Stimulated activated CD8-positive, alpha-beta memory T cell treated with anti-CD3 and anti-CD28 coated beads, Interleukin-12 subunit alpha, Interleukin-12 subunit beta, amount 100 ng/mL, for 24 hours (primary cell): ENCODE measurements at regions not wholly inside any gene's neighbourhood (a gene's known extent, or its start where the extent isn't known, plus 50 kb on each side); places are given as distances from the start of the nearest gene placed in this dataset.

Source experiments
- DNase-seq: peaks from one replicate; pipeline ENCODE4 v3.0.0-alpha.2; 2020; ENCODE audit errors: extremely low read depth

GRCh38 chr4:151939670-151940069, 178.9 kb upstream of the GATB start:
- no peak for DNase-seq

- no peak for DNase-seq
Measured at GRCh38 chr4:151935411-151935810, 174.6 kb upstream of the GATB start.

GRCh38 chr4:151934766-151935165, 174.0 kb upstream of the GATB start:
- no peak for DNase-seq

GRCh38 chr4:151933122-151933827, 172.5 kb upstream of the GATB start:
- DNase-seq: no peak

GRCh38 chr4:151931563-151931962, 170.8 kb upstream of the GATB start:
- DNase-seq: no peak

- DNase-seq: no peak
Measured at GRCh38 chr4:151930372-151930771, 169.6 kb upstream of the GATB start.

- DNase-seq: no peak
Measured at GRCh38 chr4:151928112-151928511, 167.3 kb upstream of the GATB start.

- no peak for DNase-seq
Measured at GRCh38 chr4:151922811-151923210, 162.0 kb upstream of the GATB start.

- no peak for DNase-seq
Measured at GRCh38 chr4:151922306-151922705, 161.5 kb upstream of the GATB start.

- DNase-seq: no peak
Measured at GRCh38 chr4:151921811-151922210, 161.0 kb upstream of the GATB start.

GRCh38 chr4:151921386-151921785, 160.6 kb upstream of the GATB start:
- no peak for DNase-seq

- DNase-seq: no peak
Measured at GRCh38 chr4:151917145-151917734, 156.4 kb upstream of the GATB start.

- DNase-seq: no peak
Measured at GRCh38 chr4:151912632-151913031, 151.8 kb upstream of the GATB start.

GRCh38 chr4:151911970-151912369, 151.2 kb upstream of the GATB start:
- DNase-seq: no peak

- no peak for DNase-seq
Measured at GRCh38 chr4:151908734-151909497, 148.1 kb upstream of the GATB start.

- no peak for DNase-seq
Measured at GRCh38 chr4:151908201-151908600, 147.4 kb upstream of the GATB start.

GRCh38 chr4:151906438-151906837, 145.6 kb upstream of the GATB start:
- no peak for DNase-seq

- no peak for DNase-seq
Measured at GRCh38 chr4:151905197-151905596, 144.4 kb upstream of the GATB start.

- DNase-seq: no peak
Measured at GRCh38 chr4:151901631-151902030, 140.8 kb upstream of the GATB start.

GRCh38 chr4:151896880-151897279, 136.1 kb upstream of the GATB start:
- DNase-seq: no peak

- no peak for DNase-seq
Measured at GRCh38 chr4:151895671-151896070, 134.9 kb upstream of the GATB start.

GRCh38 chr4:151894246-151894645, 133.4 kb upstream of the GATB start:
- DNase-seq: no peak

GRCh38 chr4:151888367-151888866, 127.6 kb upstream of the GATB start:
- DNase-seq: no peak
